Hematopoietic multipotent progenitor cell treated with erythropoietin and hydrocortisone succinate and interleukin-3 and kit ligand, for 4 days (in vitro differentiated cells): ENCODE measurements at regions not wholly inside any gene's neighbourhood (a gene's known extent, or its start where the extent isn't known, plus 50 kb on each side); places are given as distances from the start of the nearest gene placed in this dataset.

Source experiments
- DNase-seq: peaks from one replicate; pipeline ENCODE4 v3.0.0-alpha.2; 2015

DNA sequence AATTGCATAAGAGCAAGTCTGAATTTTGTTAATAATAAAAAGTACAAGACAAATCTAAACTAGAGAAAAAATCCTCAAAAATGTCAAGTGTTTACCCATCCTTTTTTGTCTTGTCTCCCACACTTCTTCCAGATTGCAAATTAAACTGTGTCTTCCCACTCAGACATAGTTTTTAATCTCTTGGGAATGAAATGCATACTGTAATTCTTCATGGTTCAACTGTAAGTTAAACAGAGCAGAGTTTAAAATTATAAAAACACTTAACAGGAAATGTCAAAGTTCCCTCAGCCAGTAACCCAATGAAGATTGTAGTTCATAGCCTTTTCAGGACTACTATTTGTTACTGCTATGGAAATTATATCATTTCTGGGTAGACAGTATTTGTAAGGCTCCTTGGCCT is 171.8 kb downstream of the UBE2E3 start:
- DNase-seq: no peak

DNA sequence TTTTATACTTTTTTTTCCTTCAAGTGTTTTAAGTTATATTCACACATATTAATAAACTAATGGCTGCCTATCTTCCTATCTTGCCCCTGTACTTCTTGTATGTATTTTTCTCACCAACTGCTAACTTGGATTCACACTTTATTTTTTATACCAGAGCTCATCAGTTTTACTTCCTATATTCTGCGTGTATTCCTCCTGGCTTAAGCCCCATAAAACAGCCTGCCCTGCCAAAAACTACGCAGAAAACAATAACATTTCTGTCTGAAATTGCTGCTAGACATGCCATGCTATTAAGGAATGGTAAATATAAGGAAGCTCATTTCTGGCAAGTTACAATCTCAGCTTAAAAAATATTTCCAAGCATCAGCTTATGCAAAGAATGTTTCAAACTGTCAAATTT is 172.3 kb downstream of the UBE2E3 start:
- DNase-seq: no peak

DNA sequence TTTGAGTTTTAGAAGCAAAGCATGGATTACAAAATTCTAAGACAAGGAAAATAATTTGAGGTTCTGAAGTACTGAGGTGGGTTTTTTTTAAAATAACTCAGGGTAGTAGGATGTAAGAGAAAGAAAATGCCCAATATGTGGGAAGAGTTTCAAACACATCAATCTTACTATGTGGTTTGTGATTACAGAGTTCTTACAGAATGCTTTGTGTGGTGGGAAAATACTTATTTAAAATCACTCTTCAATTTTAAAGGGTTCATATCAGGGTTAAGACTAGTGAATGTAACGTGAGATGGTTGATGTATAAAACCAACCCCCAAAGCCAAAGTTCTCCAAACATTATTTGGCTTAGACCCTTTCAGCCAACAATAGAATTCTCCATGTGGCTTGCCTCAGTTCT is 173.5 kb downstream of the UBE2E3 start:
- no peak for DNase-seq

DNA sequence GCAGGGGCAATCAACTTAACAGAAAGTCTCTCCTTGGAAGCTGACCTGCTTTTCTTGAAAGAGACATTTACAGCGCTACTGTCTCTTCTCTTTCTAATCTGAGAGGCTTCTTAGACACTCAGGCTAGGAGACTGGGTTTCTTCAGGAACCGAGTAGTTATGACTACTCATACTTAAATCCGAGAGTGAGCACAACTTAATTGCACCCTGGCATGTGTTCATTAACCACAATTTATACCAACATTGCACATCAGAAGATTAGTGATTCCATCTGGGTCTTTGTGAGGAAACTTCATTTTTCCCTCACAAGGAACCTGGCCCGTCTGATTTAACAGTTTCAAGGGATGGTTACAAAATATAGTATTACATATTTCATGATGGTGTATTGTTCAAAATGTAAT is 176.9 kb downstream of the UBE2E3 start:
- DNase-seq: no peak

DNA sequence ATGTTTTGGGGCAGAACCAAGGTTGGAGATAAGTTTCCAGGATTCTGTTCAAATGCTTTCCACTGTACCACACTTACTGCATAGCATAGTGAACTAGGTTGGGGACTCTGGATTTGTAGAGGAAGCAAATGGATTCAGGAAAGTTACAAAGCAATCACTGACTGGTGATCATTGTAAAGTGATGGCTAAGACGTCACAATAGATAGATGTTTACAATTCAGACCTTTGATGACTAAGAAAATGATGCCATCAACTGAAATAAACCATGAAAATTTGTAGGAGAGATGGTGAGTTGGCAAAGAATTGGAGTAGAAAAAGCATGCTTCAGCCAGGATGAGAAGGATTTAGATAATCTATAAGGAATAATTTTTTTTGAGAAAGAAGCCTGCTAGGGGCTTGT is 178.0 kb downstream of the UBE2E3 start:
- DNase-seq: no peak

DNA sequence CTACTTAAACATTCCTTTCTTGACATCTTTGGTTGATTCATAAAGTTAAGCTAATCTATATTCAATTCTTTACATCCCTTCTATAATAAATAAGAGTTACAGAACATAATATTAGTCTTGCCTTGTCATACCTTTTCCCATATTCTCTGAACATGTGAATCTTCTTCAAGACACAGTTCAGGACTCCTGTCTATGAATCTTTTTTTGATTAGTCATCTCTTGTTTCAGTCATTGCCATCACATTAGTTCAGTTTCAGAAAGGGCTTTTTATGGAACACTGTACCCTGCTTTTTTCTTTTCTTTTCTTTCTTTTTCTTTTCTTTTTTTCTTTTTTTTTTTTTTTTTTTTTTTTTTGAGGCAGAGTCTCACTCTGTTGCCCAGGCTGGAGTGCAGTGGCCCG is 181.2 kb downstream of the UBE2E3 start:
- no peak for DNase-seq

DNA sequence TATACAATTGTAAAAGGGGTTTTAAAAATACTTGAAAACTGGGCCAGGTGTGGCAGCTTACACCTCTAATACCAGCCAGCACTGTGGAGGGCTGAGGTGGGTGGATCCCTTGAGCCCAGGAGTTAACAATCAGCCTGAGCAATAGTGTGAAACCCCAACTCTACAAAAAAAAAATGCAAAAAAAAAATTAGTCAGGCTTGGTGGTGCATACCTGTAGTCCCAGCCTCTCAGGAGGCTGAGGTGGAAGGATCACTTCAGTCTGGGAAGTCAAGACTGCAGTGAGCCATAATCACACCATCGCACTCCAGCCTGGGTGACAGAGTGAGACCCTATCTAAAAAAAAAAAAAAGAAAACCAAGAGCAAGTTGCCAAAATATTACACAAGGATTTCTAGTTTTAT is 182.7 kb downstream of the UBE2E3 start:
- no peak for DNase-seq

DNA sequence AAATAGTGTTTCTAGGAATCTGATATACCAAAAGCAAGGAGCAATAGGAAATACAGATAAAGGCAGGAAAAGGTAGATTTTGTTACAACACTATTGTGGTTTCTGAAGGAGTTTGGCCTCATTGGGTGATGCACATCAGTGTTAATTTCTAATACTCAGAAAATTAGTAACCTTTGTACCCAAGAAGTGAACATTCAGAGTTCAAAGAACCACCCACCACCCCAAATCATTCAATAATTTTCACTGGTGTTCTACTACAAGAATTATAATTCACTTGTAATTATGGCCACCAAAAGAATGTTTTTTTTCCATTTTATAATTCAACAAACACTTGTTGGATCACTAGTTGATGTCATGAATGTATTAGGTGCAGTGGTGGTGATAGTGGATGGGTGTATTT is 183.3 kb downstream of the UBE2E3 start:
- DNase-seq: no peak

DNA sequence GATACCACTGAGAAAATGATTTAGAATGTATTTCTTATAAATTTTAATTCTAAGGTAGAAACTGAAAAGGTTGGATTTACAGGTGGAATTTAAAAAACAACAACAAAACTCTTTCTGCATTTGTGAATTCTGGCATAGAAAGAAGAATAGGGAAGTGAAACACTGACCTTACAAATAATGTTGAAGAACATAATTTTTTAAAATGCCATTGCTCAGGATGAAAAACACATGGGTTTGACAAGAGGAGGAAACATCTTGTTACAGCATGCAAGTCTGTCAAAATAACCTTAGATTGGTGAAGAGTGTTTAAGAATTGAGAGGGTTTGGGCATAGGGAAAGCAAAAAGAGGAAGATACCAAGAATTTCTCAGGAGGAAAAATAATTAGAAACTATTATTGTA is 184.3 kb downstream of the UBE2E3 start:
- DNase-seq: peak; percentile 26

DNA sequence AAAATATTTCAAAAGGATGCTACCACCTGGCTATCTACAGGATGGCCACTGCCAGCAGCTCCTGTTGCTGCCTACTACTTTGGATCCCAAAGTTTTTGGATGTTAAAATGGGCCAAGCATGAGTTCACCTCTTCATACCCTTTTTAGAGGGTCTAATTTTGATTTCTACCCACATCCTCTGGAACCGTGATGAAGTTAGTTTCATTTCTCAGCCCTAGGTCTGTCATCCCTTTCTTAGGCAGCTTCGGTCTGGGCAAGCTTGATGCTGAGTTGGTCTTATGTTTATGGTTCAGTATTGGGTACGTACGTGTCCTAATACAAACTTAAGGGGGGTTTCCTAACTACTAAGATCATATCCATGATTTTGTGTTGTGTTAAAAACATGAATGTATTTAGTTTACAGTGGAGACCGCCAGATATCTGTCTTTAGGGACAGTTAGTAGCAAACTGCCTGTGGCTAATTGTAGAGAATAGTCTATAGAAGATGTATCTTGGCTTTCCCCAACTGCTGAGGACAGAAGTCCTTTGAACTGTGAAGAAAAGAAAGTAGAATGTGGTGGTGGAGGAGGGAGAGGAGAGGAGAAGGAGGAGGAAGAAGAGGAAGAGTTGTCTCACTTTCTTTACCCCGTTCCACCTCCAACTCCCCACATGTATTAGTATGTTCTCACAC is 184.9 kb downstream of the UBE2E3 start:
- no peak for DNase-seq

DNA sequence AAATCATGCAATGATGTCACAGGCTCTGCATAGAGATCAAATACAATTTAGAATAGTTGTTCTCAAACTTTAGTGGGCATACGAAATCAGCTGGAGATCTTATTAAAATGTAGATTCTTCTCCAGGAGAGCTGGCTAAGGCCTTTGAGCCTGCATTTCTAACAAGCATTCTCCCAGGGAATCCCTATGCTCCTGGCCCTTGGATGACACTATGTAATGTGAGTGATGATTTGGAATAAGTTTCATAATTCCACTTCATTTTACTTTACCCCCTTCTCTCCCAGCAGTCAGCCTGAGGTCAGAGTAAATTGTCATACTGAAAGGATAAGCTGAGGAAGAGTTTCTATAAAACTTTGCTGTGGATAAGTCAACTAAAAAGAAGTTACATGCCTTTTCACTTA is 189.1 kb downstream of the UBE2E3 start:
- no peak for DNase-seq

DNA sequence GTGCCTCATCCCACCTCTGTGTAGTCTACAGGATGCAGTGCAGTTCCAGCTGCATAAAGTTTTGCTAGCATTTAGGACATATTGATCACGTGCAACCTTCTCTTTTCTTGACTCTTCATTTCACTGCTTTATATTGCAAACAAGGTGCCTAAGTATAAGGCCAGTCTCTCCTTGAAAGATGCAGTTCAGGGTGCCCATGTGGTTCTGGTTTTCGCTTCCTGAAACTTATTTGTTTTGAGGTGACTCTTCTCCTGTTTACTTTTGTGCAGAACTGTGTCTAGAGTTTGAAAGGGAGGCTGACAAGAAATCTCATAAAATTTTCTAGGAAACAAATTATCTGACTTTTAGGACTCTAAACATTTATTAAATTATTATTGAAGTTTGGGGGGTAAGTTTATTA is 189.9 kb downstream of the UBE2E3 start:
- DNase-seq: no peak

DNA sequence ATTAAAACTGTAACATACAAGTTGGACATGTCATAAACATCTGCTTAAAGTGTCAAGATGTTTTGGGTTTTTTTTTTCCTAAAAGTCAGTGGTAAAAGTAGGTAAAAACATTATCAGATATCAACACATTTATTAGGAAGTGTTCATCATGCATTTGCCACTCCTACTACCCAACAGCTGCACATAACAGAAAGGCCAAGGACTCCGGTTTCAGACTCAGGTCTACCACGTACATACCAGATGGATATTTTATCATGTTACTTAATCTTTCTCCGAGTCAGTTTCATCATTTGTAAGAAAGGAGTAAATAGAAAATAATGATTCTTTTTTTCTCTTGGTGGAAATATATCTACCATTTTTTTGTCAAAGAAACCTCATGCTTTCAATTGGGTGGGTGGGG is 192.3 kb downstream of the UBE2E3 start:
- DNase-seq: no peak

DNA sequence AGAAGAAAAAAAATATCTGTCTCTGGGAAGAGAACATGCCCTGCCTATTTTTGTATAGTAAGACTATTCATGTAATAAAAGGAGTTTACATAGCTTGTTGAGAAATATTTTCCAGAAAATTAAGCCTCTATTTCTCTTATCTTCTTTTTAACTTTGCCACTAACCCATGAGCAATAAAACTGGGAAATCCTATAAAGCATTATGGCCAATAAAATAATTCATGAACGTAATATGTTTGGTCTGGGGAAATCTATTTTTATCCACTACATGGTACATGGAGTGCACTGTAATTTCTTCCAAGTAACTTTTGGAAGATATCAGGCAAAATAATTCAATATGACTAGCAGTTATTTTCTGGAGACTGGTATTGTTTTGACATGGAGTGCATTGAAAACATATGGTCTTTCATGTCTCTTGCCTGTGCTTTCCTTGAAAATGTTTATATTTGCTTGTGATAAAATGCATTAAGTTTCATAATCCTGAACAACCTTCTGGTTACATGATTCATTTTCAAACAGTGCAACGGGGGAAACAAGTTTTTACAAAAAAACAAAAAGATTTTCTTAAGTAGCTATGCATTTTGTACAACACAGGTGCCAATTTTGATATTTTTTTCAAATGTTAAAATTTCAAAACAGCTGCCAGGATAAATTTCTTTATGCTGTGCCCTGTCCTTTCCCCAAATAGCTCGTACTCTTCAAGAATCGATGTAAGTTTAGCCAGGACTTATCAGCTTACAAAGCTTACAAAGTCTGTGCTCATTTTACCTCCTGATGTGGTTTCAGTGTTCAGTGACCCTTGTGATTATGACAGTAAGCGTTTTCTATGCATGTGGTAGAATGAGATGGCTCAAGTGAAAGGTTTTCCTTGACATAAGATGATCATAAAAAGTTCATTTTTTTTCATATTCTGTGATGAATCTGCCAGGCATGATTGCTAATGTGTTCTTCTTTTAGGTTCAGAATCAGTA is 194.5 kb downstream of the UBE2E3 start:
- peak; percentile 15 for DNase-seq

DNA sequence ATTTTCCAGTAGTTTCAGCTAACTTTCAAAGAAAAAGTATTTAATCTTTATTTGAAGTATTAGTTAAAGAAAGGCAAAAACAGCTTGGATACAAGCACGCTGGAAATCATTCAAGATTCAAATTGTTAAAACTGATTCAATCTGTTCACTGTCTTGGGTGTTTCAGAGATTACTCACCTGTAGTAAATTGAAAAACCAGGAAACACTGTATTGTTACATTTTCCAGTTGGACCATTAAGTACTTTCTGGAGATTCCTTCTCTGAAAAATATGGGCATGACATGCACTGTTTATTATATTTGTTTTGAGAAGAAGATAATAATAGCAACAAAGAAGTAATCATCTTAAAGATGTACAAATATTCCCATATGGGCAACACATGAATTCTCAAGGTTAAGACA is 196.1 kb downstream of the UBE2E3 start:
- DNase-seq: no peak

DNA sequence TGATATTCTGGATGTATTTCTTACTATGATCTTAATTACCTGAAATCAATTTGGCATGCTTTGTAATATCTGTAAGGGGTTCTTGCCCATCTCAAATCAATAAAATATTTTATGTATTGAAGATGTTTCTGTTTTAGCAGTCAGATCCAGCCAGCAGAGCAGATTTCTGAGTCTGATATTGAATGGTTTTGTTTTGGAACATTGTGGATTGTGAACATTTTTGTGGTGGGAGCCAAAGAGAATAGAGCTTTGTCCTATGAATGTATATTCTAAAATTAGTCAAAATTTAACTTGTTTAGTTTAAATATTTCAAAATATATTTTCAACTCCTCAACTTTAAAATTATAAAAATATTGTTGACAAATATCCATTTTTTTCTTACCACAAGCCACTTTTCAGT is 197.0 kb downstream of the UBE2E3 start:
- no peak for DNase-seq

DNA sequence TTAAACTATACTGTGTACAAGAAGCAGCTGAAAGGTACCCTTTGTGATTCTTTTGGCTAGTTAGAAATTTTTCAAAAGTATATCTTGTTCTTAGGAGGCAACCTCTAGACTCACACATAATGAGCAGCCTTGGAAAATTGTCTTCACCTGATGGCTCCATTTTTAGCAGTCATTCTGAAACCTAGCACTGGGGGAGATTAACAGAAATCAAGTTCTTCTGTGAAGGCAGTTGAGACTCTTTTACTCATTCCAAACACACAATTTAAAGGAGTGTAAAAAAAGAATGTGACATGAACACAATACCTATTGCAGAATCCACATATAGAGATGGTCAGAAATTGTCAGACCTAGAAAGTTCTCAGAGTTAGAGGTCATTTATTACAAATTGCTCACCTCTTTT is 197.7 kb downstream of the UBE2E3 start:
- no peak for DNase-seq

DNA sequence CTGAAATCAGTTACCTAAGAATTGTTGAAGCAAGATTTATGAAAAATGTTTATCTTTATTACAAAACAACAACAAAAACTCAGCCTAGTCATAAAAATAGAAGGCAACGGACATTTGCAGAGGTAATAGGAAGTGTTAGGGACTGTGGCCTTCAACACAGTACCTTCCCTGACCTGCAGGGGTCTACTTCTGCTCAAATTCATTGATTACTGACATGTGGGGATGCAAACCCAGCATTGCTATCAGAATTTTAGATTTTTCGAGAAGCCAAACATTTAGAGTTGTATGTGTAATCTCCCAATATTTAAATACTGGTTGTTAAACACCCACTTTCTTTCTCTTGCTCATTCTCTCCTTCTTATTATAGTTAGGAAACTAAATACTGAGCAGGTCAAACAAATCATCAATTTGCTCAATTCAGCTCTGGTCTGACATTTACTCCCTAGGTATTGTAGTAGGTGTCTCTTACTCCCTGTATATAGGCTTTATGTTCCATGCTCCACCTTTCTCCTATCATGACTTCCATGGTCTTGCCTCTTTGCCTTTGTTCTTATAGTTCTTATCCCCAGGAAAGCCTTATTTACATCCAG is 198.5 kb downstream of the UBE2E3 start:
- peak; percentile 56 for DNase-seq

DNA sequence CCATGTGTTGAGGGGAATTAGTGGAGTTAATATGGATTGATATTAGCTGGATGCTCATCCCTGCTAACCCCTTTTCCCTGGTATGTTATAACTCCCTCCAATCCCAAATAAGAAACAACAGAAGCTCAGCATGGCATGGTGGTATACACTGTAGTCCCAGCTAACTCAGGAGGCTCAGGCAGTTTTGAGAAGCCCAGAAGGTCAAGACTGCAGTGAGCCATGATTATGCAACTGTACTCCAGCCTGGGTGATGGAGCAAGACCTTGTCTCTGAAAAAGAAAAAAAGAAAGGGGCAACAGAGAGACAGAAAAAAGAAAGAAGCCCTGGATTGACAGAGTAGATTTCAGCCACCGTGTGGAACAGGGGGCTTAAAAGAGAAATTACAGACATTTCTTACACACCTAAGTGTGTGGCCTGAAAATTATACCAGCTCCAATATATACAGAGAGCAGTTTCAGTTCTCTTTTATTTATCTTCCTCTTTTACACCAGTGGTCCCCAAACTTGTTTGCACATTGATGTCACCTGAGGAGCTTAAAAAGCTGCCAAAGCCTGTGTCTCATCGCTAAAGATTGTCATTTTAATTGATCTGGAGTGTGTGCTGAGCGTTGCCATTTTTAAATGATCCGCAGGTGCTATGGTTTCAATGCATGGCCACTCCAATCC is 203.6 kb downstream of the UBE2E3 start:
- DNase-seq: peak; percentile 31

DNA sequence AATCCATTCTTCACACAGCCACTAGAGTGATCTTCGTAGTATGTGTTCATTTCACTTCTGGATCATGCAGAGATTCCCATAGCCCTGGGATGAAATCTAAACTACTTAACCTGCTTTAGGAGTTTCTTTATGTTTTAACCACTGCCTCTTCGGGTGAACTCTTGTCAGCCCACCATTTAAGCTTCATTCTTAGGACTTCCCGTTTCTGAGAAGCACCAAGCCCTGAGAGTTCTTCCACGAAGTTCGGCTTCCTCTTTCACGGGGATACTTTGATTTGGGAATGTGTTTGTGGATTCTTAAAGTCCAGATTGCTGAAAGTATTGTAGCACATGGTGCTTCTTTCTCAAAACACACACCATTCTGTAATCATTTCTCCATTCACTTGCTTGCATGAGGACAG is 205.0 kb downstream of the UBE2E3 start:
- peak; percentile 19 for DNase-seq

DNA sequence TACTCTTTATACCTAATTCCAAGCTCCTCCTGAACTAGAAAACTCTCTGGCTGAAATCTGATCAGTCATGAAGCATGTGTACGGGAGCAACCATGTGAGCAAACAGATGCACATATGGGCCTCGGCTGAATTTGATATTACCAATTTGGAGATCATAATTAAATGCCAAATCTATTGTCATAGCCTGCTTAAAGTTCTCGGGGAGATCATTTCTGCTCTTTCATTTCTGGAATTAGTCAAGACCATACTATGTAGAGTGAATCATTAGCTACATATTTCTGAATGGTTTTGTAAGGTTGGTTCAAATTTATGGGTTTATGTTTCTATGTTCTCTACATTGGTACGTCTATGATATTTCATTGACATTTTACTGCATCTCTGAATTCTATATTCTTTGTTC is 205.5 kb downstream of the UBE2E3 start:
- no peak for DNase-seq

DNA sequence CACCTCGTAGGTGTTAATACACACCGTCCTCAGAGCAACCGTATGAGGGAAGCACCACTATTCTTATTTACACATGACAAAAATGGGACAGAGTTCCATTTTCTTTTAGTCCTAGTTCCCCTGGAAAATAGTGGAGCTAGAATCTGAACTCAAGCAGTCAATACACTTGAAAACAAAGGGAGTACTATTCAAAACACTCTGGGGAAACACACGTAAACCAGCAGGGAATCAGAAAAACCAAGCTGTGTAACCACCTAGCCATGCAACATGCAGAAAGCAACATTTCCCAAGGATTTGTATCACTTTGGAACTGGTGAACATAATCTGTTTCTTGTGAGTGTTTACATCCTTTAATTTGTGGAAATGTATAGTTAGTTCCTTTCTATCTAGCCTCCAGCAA is 208.2 kb downstream of the UBE2E3 start:
- DNase-seq: no peak

DNA sequence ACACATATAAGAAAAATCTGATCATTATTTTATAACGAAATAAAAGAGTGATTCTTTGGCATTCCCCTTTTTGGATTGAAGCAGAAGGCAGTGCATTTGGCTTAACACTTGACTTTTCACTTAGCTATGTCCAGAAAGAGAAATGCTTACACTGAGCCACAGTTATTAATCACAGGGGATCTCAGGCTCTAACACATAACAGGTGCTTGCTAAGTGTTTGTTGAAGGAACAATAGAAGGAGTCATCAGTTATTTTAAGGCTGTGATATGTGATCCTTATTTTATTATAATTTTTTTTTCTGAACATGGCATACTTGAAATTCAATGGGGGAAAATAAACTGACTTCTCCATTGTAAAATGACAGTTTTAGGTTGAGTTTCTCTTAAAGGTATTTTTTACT is 209.5 kb downstream of the UBE2E3 start:
- DNase-seq: no peak

DNA sequence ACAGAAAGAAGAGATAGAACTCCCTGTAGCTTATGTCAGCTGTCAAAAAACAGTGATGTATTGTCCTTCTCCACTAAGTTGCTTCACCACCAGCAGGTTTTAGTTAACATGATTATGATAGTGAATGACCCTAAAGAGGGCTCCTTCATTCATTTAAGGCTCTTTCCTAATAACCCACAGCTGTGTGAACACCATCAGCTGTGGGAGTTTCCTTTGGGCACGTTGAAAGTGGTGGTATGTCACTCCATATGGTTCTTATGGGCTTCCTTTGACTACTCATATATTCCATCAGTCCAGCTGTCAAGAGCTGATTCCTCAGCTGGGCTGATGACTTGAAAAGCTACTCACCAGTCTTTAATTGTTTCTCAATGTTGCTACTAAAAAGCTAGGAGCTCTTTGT is 210.3 kb downstream of the UBE2E3 start:
- DNase-seq: peak; percentile 12
